OCI-LY7 (cell line): ENCODE measurements at regions not wholly inside any gene's neighbourhood (a gene's known extent, or its start where the extent isn't known, plus 50 kb on each side); places are given as distances from the start of the nearest gene placed in this dataset.

Experiments used
- BruUV-seq: library from RNA; stranded (reverse); fragments of 400-500 nt; replicated peaks from 2 replicates; lab custom pipeline; 2021; lab: Mats Ljungman, UMichigan
- CTCF ChIA-PET: fragments of 300-600 bp; sonication (Branson Sonifier 250); formaldehyde crosslinking; loops from one replicate; lab custom pipeline; 2022; ENCODE audit warnings: antibody characterized with exemption; ENCODE audit not compliant: unreplicated experiment; lab: Charles Lee
- POLR2A ChIA-PET: fragments of 300-600 bp; sonication (Branson Sonifier 250); formaldehyde crosslinking; loops from one replicate; lab custom pipeline; 2022; ENCODE audit warnings: antibody characterized with exemption; lab: Charles Lee
- DNase-seq: peaks from one replicate; pipeline ENCODE4 v3.0.0-alpha.2; 2015; ENCODE audit warnings: low spot score
- H2AFZ ChIP-seq: fragments of 200-600 bp; sonication (generic), shearing (Covaris generic); 2 replicates; pipeline ENCODE4 v1.6.1; 2014; ENCODE audit warnings: mild to moderate bottlenecking, antibody characterized with exemption, low read length, moderate library complexity
- H3K27ac ChIP-seq: fragments of 200-600 bp; sonication (generic); 2 replicates; pipeline ENCODE4 v1.5.1; 2014; ENCODE audit warnings: mixed run types, low read depth, mild to moderate bottlenecking, moderate library complexity, low read length, inconsistent platforms; ENCODE audit not compliant: poor library complexity, severe bottlenecking
- H3K36me3 ChIP-seq: fragments of 200-600 bp; sonication (generic); 2 replicates; pipeline ENCODE4 v1.6.1; 2014; ENCODE audit warnings: mild to moderate bottlenecking, antibody characterized with exemption, low read length, moderate library complexity, mixed read lengths; ENCODE audit not compliant: insufficient read depth
- H3K4me1 ChIP-seq: fragments of 200-600 bp; sonication (generic); 2 replicates; pipeline ENCODE4 v1.5.1; 2014; ENCODE audit warnings: mild to moderate bottlenecking, low read length; ENCODE audit not compliant: insufficient read depth, poor library complexity, severe bottlenecking
- H3K4me2 ChIP-seq: fragments of 200-600 bp; sonication (generic); 2 replicates; pipeline ENCODE4 v1.6.1; 2014; ENCODE audit warnings: mild to moderate bottlenecking, low read length
- H3K4me3 ChIP-seq: fragments of 200-600 bp; sonication (generic); 2 replicates; pipeline ENCODE4 v1.5.1; 2014; ENCODE audit warnings: mild to moderate bottlenecking, low read depth, low read length; ENCODE audit not compliant: poor library complexity, severe bottlenecking
- H3K79me2 ChIP-seq: fragments of 200-600 bp; sonication (generic); 2 replicates; pipeline ENCODE4 v1.6.1; 2016; ENCODE audit warnings: low read depth, mild to moderate bottlenecking, low read length, moderate library complexity, mixed read lengths; ENCODE audit not compliant: insufficient read depth
- H3K9me2 ChIP-seq: fragments of 200-600 bp; sonication (generic); 2 replicates; pipeline ENCODE4 v1.6.1; 2016; ENCODE audit warnings: mild to moderate bottlenecking, low read length, mixed read lengths; ENCODE audit not compliant: insufficient read depth
- H3K9me3 ChIP-seq: fragments of 200-600 bp; sonication (generic); 2 replicates; pipeline ENCODE4 v1.6.1; 2014; ENCODE audit warnings: mild to moderate bottlenecking, mixed run types, low read length, mixed read lengths
- H4K20me1 ChIP-seq: fragments of 200-600 bp; sonication (generic); 2 replicates; pipeline ENCODE4 v1.6.1; 2014; ENCODE audit warnings: mild to moderate bottlenecking, antibody characterized with exemption, low read length, moderate library complexity, mixed read lengths; ENCODE audit not compliant: insufficient read depth
- CTCF ChIP-seq: fragments of 200-600 bp; sonication (generic); conservative IDR thresholded peaks from 2 replicates; pipeline ENCODE4 v1.5.1; 2014; ENCODE audit warnings: mild to moderate bottlenecking, antibody characterized with exemption, low read length, moderate library complexity, mixed read lengths
- EZH2phosphoT487 ChIP-seq: fragments of 200-600 bp; sonication (generic); IDR thresholded peaks from 2 replicates; pipeline ENCODE4 v1.6.1; 2018; ENCODE audit warnings: low read depth, borderline replicate concordance, mild to moderate bottlenecking, mixed run types, antibody characterized with exemption, low read length, moderate library complexity, mixed read lengths
- intact Hi-C: fragments of 100-400 bp; cut with micrococcal nuclease; formaldehyde crosslinking; loops from one replicate; pipeline ENCODE4 v1.10.0; 2022; ENCODE audit not compliant: unreplicated experiment

- no peaks in the 10 kb centered on the region for H4K20me1 ChIP-seq
- no TSS peak for BruUV-seq
- ChIA-PET POLR2A (no interaction called here), CTCF (no interaction called here)
- no peaks in the 10 kb centered on the region for H3K36me3 ChIP-seq
- no peaks in the 10 kb centered on the region for H3K79me2 ChIP-seq
- H3K4me3 ChIP-seq = no peak overlapping the region
- TF ChIP-seq EZH2phosphoT487 (no peak), CTCF (no peak)
- intact Hi-C loops = no loop called here
- no peaks in the 10 kb centered on the region for H3K9me3 ChIP-seq
- no peak overlapping the region for H3K27ac ChIP-seq
- H3K4me2 ChIP-seq = no peak overlapping the region
- no peak for DNase-seq
- no peaks in the 10 kb centered on the region for H3K9me2 ChIP-seq
- H2AFZ ChIP-seq = no peak overlapping the region
- H3K4me1 ChIP-seq = no peaks in the 10 kb centered on the region
Observed at GRCh38 chr18:66222174-66222573, 381.7 kb downstream of the CDH19 start.

- Histone ChIP-seq H4K20me1 (no peaks in the 10 kb centered on the region), H3K9me3 (no peaks in the 10 kb centered on the region), H3K27ac (no peak overlapping the region), H3K9me2 (no peaks in the 10 kb centered on the region), H3K4me1 (no peaks in the 10 kb centered on the region), H3K79me2 (no peaks in the 10 kb centered on the region), H3K36me3 (no peaks in the 10 kb centered on the region), H2AFZ (no peak overlapping the region), H3K4me2 (no peak overlapping the region), H3K4me3 (no peak overlapping the region)
- BruUV-seq = no TSS peak
- ChIA-PET CTCF (no interaction called here), POLR2A (no interaction called here)
- no peak for DNase-seq
- TF ChIP-seq CTCF (no peak), EZH2phosphoT487 (no peak)
- intact Hi-C loops = no loop called here
Observed at GRCh38 chr18:66219817-66220216, 384.1 kb downstream of the CDH19 start.

- H3K79me2 ChIP-seq = no peaks in the 10 kb centered on the region
- H3K36me3 ChIP-seq = no peaks in the 10 kb centered on the region
- POLR2A ChIA-PET = no interaction called here
- no peak overlapping the region for H3K27ac ChIP-seq
- CTCF ChIA-PET = no interaction called here
- H2AFZ ChIP-seq = no peak overlapping the region
- H3K4me1 ChIP-seq = no peaks in the 10 kb centered on the region
- intact Hi-C loops = no loop called here
- H3K4me2 ChIP-seq = no peak overlapping the region
- H3K4me3 ChIP-seq = no peak overlapping the region
- BruUV-seq = no TSS peak
- H3K9me2 ChIP-seq = no peaks in the 10 kb centered on the region
- H4K20me1 ChIP-seq = no peaks in the 10 kb centered on the region
- no peaks in the 10 kb centered on the region for H3K9me3 ChIP-seq
- TF ChIP-seq CTCF (no peak), EZH2phosphoT487 (no peak)
- no peak for DNase-seq
Observed at GRCh38 chr18:66211749-66212148, 392.1 kb downstream of the CDH19 start.
